GM12892 (cell line): ENCODE measurements at regions not wholly inside any gene's neighbourhood (a gene's known extent, or its start where the extent isn't known, plus 50 kb on each side); places are given as distances from the start of the nearest gene placed in this dataset.

Experiments used
- DNase-seq: peaks from one replicate; pipeline ENCODE4 v3.0.0; 2011; ENCODE audit not compliant: insufficient read length
- FAIRE-seq: peaks from 2 replicates; lab custom pipeline; 2011; peaks lifted over from hg19 to GRCh38; lab: Jason Lieb, UNC
- POLR2A ChIP-seq: IDR thresholded peaks from 2 replicates; pipeline ENCODE4 v1.6.1; 2011; ENCODE audit warnings: low read depth, low read length, control low read depth
- POLR2AphosphoS5 ChIP-seq: IDR thresholded peaks from 2 replicates; pipeline ENCODE4 v1.6.1; 2011; ENCODE audit warnings: low read depth, low read length, control low read depth
- TAF1 ChIP-seq: IDR thresholded peaks from 2 replicates; pipeline ENCODE4 v1.6.1; 2011; ENCODE audit warnings: low read depth, mild to moderate bottlenecking, control low read depth, low read length, borderline replicate concordance

DNA sequence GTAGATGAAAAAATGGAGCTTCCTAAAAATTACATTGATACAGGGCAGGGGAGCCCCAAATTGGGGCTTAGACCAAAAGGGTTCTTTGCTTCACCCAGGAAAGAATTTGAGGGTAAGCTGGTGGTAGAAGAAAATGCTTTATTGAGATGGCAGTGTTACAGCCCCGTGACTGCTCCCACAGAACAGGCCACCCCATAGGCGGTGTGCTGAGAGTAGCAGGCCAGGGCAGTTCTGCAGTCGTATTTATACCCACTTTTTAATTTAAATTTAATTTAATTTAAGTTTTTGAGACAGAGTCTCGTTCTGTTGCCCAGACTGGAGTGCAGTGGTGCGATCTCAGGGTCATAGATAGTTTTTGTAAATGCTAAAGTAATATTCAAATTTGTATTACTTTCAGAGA is 265.0 kb downstream of the CDH26 start:
- DNase-seq (no peak), FAIRE-seq (no peak)
- TF ChIP-seq POLR2AphosphoS5 (no peak), TAF1 (no peak), POLR2A (no peak)

DNA sequence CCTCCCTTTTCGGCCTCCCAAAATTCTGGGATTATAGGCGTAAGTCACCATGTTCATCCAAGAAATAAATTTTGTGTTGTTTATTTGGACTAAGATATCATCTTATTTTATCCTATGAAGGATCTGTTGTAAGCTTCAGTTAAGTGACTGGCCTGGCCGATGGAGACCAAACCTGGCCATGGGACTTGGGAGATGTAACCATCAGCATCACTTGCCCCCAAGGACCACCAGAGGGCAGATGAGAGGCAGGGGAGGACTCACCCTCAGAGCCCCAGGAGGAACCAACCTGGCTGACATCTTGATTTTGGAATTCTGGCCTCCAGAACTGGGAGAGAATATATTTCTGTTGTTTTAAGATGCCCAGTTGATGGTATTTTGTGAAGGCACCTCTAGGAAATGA is 266.7 kb downstream of the CDH26 start:
- DNase-seq: no peak
- FAIRE-seq: no peak

DNA sequence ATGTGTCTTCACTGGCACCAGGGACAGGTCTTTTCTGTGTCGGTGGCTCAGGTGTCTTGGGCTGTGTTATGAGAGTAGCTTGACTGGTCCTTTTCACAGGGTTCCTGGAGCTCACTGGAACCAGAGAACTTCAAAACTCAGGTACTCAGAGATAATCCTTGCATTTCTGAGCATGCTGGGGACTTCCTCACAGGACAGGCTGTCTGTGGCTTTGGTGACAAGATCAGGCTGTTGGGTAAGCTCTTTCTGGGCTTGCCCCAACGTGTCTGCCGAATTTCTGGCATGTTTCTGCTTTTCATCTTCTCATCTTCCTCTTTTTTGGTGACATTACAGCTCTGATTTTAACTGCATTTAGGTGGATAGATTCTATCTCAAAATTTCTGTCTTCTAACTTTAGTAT is 270.0 kb downstream of the CDH26 start:
- DNase-seq: no peak
- no peak for TF ChIP-seq POLR2AphosphoS5
- TF ChIP-seq POLR2A: no peak
- no peak for TF ChIP-seq TAF1
- FAIRE-seq: no peak

More for the DNA sequence above, 266.7 kb downstream of the CDH26 start:
- TF ChIP-seq TAF1: no peak
- TF ChIP-seq POLR2AphosphoS5: no peak
- no peak for TF ChIP-seq POLR2A

DNA sequence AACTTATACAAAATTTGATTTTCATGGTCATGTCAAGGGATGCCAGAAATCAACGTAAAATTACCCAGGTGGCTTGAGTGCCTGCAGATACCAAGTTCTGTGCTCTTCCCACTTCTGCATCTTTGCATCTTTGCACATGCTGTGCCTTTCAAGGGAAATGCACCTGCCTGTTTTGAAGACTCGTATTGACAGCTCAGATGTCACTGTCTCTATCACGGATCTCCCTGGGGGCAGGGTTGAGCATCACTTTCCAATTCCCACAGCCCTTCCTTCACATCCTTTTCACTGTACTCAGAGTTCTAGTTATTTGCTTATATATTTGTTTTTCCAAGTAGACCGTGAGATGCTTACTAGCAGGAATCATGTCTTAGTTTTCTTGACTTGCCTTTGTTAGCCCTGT is 274.2 kb downstream of the CDH26 start:
- TF ChIP-seq POLR2A (no peak), TAF1 (no peak), POLR2AphosphoS5 (no peak)
- FAIRE-seq (no peak), DNase-seq (no peak)

DNA sequence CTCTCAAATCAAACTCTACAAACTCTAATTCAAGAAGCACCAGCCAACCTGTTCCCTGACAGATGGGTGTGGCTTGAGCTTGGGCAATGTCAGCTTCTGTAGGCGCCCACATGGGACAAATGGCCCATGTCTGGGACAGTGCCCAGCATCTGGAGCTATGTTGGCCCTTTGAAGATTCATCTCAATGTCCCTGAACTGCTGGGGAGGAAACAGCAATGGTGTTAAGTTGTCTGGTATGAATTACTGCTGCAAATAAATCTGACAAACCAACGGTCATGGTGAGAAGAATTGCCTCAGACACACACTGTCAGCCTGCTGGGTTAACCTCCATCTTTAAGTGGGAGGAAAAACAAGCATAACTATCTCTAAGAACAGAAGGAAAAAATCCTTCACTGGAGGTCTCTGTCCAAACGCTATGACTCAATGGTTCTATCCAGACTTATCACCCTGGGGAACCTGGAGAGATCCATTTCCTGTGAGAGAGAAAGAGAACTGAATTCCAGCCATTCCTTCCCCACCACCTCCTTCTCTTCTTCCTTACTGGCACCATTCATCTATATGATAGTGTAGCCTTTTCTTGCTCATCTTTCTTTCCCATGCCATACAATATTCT is 274.9 kb downstream of the CDH26 start:
- FAIRE-seq: no peak
- no peak for TF ChIP-seq TAF1
- TF ChIP-seq POLR2AphosphoS5: no peak
- no peak for TF ChIP-seq POLR2A
- DNase-seq: no peak

DNA sequence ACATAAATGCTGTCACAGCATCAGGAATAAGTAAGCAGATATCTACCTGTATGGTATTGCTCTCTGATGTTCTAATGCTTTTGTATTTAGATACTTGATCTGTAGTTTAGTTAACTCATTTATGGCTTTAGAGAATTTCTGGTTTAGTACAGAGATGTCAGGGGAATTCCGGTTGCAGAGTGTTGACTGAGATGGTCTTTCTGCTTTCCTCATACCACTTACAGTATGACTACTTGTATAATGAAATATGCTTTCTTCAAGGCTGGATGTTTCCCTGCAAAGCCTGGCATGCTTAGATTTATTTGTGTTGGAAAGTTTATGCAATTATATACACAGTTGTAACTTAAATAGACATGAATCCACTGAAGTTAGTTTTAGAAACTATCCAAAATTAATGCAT is 278.4 kb downstream of the CDH26 start:
- DNase-seq (no peak), FAIRE-seq (no peak)
- TF ChIP-seq TAF1 (no peak), POLR2AphosphoS5 (no peak), POLR2A (no peak)

DNA sequence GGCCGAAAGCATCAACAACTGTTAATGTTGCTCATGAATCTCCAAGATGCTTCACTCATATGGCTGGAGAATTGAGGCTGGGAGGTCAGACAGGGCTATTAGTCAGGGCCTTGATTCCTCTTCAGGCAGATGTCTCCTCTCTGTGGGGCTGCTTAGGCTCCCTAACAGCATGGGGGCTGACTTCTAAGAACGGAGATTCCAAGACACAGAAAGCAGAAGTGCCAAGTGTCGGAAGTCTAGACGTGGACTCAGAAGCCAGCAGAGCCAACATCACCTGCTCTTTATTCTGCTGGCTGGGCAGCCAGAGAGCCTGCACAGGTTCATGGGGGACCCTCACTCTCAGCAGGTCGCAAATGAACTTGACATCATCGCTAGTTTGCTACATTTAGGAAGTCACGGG is 279.8 kb downstream of the CDH26 start:
- TF ChIP-seq POLR2A: no peak
- TF ChIP-seq POLR2AphosphoS5: no peak
- no peak for TF ChIP-seq TAF1
- DNase-seq: no peak
- no peak for FAIRE-seq

DNA sequence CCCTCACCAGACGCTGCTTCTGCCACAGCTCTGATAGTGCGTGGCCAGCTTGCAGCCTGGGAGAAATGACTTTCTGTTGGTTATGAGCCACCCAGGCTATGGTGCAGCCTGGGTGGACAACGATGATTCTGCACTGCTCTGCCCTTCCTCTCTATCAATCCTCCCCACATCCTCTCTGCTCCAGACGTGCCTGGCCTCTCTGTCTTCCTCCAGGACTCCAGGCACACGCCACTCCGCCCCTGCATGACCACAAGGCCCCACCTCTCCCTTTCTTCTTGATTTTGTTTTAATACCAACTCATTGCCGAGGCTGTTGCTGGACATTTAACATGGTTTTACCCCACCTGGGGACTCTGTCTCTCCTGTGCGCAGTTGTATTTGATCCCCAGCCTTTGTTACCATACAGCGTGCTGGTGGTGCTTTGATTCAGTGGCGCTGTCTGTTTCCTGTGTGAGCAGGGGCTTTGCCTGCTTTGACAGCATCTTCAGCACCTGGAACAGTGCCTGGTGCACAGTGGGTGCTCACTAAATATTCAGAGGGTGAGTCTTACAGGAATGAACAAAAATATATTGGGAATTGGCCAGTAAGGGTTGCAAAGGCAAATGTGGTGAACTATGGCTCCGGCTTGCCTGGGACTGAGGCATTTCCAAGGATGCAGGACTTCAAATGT is 280.9 kb downstream of the CDH26 start:
- DNase-seq (no peak), FAIRE-seq (no peak)
- TF ChIP-seq TAF1 (no peak), POLR2AphosphoS5 (no peak), POLR2A (no peak)

DNA sequence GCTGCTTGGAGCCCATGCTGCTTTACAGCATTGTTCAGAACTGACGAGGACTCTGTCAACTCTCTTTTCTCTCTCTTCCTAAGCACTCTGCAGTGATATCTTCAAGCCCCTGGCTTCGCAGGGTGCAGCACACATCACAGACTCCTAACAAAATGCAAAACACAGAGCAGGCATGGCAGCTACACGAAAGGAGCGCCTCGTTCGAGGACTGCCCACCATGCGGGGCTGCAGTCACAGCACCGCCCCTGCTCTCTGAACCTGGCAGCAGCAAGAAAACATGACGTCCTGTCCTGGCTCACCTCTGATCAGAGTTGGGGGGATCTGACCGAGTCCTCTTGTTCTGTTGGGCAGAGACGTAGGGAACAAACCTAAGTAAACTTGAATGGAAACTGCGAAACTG is 281.7 kb downstream of the CDH26 start:
- no peak for FAIRE-seq
- no peak for TF ChIP-seq POLR2AphosphoS5
- TF ChIP-seq POLR2A: no peak
- no peak for TF ChIP-seq TAF1
- no peak for DNase-seq

DNA sequence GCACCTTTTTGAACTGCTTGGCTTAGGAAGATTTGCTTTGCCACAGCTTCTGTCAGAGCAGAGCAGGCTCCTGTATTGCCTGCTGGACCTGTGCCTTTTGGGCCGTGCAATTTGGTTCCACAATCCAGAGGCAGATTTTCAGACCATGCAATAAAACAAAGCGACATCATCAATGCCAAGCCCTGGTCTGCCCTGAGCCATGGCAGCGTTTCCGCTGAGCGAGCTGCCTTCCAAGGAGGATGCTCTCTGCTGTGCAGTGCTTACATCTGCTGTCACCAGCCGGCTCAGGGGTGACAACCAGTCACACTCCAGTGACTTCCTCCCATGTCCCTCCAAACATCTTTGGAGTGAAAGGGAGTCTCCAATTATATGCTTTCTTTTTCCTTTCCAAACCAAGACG is 282.2 kb downstream of the CDH26 start:
- FAIRE-seq: no peak
- no peak for TF ChIP-seq TAF1
- TF ChIP-seq POLR2AphosphoS5: no peak
- TF ChIP-seq POLR2A: no peak
- no peak for DNase-seq

DNA sequence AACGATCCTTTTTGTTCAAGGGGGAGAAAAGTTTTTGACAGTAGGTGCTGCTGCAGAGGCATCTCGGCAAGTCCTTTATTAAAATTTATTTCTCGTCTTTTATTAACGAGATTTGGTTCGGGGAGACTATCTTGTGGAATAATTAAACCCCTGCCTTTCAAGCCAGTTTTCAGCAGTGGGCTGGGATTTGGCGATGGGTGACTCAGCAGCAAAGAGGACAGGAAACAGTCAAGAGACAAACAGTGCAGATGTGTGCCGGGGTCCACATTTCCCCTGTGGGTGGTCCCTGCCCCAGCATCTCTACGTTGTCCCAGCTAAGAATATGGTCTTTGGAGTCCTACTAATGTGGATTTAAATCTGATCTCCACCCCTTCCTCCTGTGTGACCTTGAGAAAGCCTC is 282.8 kb downstream of the CDH26 start:
- no peak for TF ChIP-seq POLR2A
- no peak for TF ChIP-seq POLR2AphosphoS5
- no peak for TF ChIP-seq TAF1
- FAIRE-seq (no peak), DNase-seq (no peak)

DNA sequence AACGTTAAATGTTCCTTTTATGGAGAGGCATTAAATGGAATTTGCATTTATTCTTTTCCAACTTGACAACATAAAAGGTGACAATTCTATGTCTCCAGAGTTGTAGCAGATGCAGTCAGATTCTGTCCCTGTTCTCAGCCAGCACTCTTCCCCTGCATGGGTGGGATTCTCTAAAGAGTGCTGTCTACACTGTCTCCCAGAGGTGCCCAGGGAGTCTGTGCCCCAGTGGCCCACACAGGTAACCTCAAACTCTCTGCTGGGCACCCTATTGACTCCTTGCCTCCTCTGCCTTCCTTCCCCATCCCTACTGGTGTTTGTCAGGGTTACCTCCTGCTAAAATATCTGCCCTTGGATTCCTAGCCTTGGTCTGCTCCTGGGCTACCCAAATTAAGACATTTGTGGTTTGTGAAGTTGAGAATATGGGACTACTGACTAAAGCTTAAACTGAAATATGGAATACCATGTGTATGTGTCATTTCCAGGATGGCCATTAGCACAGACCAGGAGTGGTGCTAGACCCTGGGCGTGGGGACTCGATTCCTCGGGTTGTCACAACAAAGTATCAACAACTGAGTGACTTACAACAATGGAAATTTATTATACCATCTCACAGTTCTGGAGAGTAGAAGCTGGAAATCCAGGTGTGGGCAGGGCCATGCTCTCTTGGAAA is 284.7 kb downstream of the CDH26 start:
- no peak for DNase-seq
- FAIRE-seq: no peak
- TF ChIP-seq TAF1 (no peak), POLR2AphosphoS5 (no peak), POLR2A (no peak)
